Neural crest cell (in vitro differentiated cells): ENCODE measurements at regions not wholly inside any gene's neighbourhood (a gene's known extent, or its start where the extent isn't known, plus 50 kb on each side); places are given as distances from the start of the nearest gene placed in this dataset.

Experiments
- DNase-seq: peaks from one replicate; pipeline ENCODE4 v3.0.0; 2021; ENCODE audit warnings: low read depth, mixed read lengths, low spot score
- H3K27ac Mint-ChIP-seq: one replicate; pipeline ENCODE4 v1.8.0; 2021; ENCODE audit warnings: mild to moderate bottlenecking, mixed read lengths; ENCODE audit not compliant: unreplicated experiment
- H3K27me3 Mint-ChIP-seq: 2 replicates; pipeline ENCODE4 v1.8.0; 2021; ENCODE audit warnings: low read depth, mild to moderate bottlenecking, mixed read lengths
- H3K36me3 Mint-ChIP-seq: 2 replicates; pipeline ENCODE4 v1.8.0; 2021; ENCODE audit warnings: low read depth, mild to moderate bottlenecking, mixed read lengths
- H3K4me1 Mint-ChIP-seq: 2 replicates; pipeline ENCODE4 v1.8.0; 2021; ENCODE audit warnings: mixed read lengths
- H3K4me3 Mint-ChIP-seq: one replicate; pipeline ENCODE4 v1.8.0; 2021; ENCODE audit warnings: mild to moderate bottlenecking, mixed read lengths
- H3K9me3 Mint-ChIP-seq: 2 replicates; pipeline ENCODE4 v1.8.0; 2021; ENCODE audit warnings: mixed read lengths
- CTCF ChIP-seq: fragments of 200-600 bp; sonication (generic); conservative IDR thresholded peaks from 2 replicates; pipeline ENCODE4 v1.5.0; 2021; ENCODE audit warnings: antibody characterized with exemption, mild to moderate bottlenecking

DNA sequence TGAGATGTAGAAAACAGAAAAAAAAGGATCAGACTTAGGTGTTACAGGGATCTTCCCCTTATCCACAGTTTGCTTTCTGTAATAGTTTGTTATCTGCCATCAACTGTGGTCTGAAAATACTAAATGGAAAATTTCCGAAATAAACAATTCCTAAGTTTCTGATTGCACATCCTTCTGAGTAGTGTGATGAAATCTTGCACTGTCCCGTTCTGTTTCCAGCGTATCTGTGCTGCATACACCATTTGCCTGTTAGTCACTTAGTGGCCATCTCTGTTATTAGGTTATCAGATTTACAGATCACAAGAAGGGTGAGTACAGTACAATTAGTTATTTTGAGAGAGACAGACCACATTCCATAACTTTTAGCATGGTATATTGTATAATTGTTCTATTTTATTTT is 185.6 kb upstream of the CPHXL start:
- H3K4me3 Mint-ChIP-seq = no peak overlapping the region
- H3K27ac Mint-ChIP-seq = no peak overlapping the region
- H3K27me3 Mint-ChIP-seq = no peaks in the 10 kb centered on the region
- no peaks in the 10 kb centered on the region for H3K36me3 Mint-ChIP-seq
- no peaks in the 10 kb centered on the region for H3K9me3 Mint-ChIP-seq
- TF ChIP-seq CTCF = no peak
- no peak for DNase-seq
- H3K4me1 Mint-ChIP-seq = no peaks in the 10 kb centered on the region

GRCh38 chr16:75913958-75914357 is 187.7 kb upstream of the CPHXL start:
- Mint-ChIP-seq H3K9me3 (no peaks in the 10 kb centered on the region), H3K27me3 (no peaks in the 10 kb centered on the region), H3K36me3 (no peaks in the 10 kb centered on the region), H3K27ac (no peak overlapping the region), H3K4me3 (no peak overlapping the region), H3K4me1 (no peaks in the 10 kb centered on the region)
- TF ChIP-seq CTCF = no peak
- no peak for DNase-seq

DNA sequence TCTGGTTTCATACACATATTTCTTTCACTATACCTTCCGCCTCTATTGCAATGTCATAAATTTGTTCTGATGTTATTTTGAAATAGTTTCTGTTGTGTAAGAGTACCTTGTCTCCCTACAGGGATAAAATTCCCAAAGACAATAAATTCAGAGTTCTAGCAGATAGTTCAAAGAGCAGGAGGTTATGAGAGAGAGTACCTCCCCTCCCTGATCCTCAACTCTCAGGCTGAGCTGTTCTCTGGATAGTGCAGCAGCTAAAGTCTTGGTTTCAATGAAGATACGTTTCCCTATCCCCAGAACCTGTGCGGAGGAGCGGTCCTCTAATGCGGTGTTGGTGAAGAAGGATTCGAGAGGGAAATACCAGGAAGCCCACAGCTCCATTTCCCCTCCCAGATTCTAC is 190.2 kb upstream of the CPHXL start:
- no peaks in the 10 kb centered on the region for H3K27me3 Mint-ChIP-seq
- no peaks in the 10 kb centered on the region for H3K4me1 Mint-ChIP-seq
- H3K36me3 Mint-ChIP-seq = no peaks in the 10 kb centered on the region
- H3K27ac Mint-ChIP-seq = no peak overlapping the region
- DNase-seq = no peak
- H3K4me3 Mint-ChIP-seq = no peak overlapping the region
- TF ChIP-seq CTCF = no peak
- H3K9me3 Mint-ChIP-seq = no peaks in the 10 kb centered on the region

- Mint-ChIP-seq H3K27ac (no peak overlapping the region), H3K4me3 (no peak overlapping the region), H3K27me3 (no peaks in the 10 kb centered on the region), H3K36me3 (no peaks in the 10 kb centered on the region), H3K4me1 (no peaks in the 10 kb centered on the region), H3K9me3 (no peaks in the 10 kb centered on the region)
- no peak for TF ChIP-seq CTCF
- no peak for DNase-seq
Measured at GRCh38 chr16:75918109-75918508, 191.8 kb upstream of the CPHXL start.

DNA sequence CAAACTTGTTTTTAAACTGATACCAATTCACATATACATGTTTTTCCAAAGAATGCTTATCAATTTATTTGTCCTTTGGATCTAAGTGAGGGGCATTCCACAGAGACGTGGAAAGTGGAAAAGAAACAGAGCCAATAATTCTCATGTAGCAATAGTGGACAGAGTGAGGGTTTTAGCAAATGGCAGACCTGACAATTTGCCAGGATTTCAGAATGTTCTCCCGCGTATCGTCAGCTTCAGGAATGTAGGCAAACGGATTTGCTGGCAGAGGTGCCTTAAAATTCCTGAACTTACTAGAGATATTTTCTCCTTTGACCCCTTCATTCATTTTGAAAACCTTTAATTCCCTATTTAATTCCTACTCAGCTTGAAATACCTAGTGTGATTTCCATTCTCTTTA is 193.4 kb upstream of the CPHXL start:
- Mint-ChIP-seq H3K4me1 (no peaks in the 10 kb centered on the region), H3K4me3 (no peak overlapping the region), H3K27me3 (no peaks in the 10 kb centered on the region), H3K36me3 (no peaks in the 10 kb centered on the region), H3K9me3 (no peaks in the 10 kb centered on the region), H3K27ac (no peak overlapping the region)
- DNase-seq = no peak
- no peak for TF ChIP-seq CTCF

DNA sequence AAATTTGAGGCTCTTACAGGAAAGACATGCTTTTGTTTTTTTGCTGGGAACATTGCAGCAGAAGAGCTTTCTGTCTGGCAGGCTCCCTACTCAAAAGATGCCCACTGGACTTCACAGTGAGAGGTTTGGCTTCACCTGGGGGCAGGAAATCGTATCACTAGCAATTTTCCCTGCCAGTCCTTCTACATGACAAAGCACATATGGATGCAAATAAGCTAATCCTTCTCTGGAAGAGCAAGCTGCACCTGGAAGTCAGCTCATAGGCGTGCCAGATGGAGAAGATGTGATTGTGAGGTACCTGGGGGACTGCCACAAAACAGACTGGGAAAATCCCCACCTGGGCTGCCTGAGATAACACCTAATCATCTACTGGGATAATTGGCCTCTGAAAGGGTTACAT is 195.0 kb upstream of the CPHXL start:
- no peak for TF ChIP-seq CTCF
- Mint-ChIP-seq H3K4me1 (no peaks in the 10 kb centered on the region), H3K27me3 (no peaks in the 10 kb centered on the region), H3K27ac (no peak overlapping the region), H3K9me3 (no peaks in the 10 kb centered on the region), H3K4me3 (no peak overlapping the region), H3K36me3 (no peaks in the 10 kb centered on the region)
- no peak for DNase-seq
